GM12891 (cell line): ENCODE measurements at regions not wholly inside any gene's neighbourhood (a gene's known extent, or its start where the extent isn't known, plus 50 kb on each side); places are given as distances from the start of the nearest gene placed in this dataset.

ENCODE experiments used
- PAX5 ChIP-seq: IDR thresholded peaks from 2 replicates; pipeline ENCODE4 v1.6.1; 2011; ENCODE audit warnings: low read length, moderate library complexity, mild to moderate bottlenecking; ENCODE audit not compliant: insufficient read depth, severe bottlenecking
- POLR2A ChIP-seq: IDR thresholded peaks from 2 replicates; pipeline ENCODE4 v1.6.1; 2011; ENCODE audit warnings: low read depth, low read length, control low read depth
- POLR2AphosphoS5 ChIP-seq: IDR thresholded peaks from 2 replicates; pipeline ENCODE4 v1.6.1; 2011; ENCODE audit warnings: low read depth, low read length, control low read depth
- POU2F2 ChIP-seq: IDR thresholded peaks from 2 replicates; pipeline ENCODE4 v1.6.1; 2011; ENCODE audit warnings: low read depth, mild to moderate bottlenecking, control low read depth, low read length, moderate library complexity
- SPI1 ChIP-seq: IDR thresholded peaks from 2 replicates; pipeline ENCODE4 v1.6.1; 2011; ENCODE audit warnings: low read depth, low read length, control low read depth
- TAF1 ChIP-seq: IDR thresholded peaks from 2 replicates; pipeline ENCODE4 v1.6.1; 2011; ENCODE audit warnings: low read depth, low read length, control low read depth

DNA sequence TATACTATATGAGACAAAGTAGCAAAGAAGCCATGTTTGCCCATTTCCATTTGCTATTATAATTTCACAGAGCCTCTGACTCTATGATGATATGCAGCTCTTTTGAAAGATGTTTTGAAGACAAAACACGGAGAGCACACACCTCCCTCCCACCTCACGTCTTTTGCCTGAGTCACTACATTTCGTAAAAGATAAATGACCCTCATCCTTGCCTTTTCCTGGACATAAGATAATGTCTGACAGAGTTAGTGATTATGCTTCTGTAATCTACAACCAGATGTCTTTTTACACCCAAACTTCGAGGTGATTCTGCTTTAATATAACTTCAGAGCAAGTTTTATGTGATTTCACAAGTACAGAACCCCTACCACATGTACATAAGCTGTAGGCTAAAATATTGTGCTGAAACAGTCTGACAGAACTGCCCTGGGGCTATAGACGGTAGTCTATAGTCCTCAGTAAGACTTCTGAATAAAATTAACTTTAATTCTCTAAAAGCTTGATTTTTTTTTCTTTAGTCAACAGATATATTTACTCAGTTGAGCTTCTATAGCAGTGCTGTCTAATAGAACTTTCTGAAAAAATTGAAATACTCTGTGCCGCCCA lies 99.9 kb downstream of the CD200R1L start:
- TF ChIP-seq POLR2A (no peak), SPI1 (no peak), TAF1 (no peak), POLR2AphosphoS5 (no peak), PAX5 (no peak), POU2F2 (no peak)
